ENCODE measurements at regions not wholly inside any gene's neighbourhood (a gene's known extent, or its start where the extent isn't known, plus 50 kb on each side); places are given as distances from the start of the nearest gene placed in this dataset.

- POLR2A ChIA-PET = no interaction called here
- FAIRE-seq (no peak), ATAC-seq (no peak), DNase-seq (ENCODE audit: low read depth, low spot score) (no peak)
- BruUV-seq (replicated peaks) = no TSS peak
- no peaks in the 10 kb centered on the region for H3K27me3 ChIP-seq (replicated peaks in 1 of 2; ENCODE audit: control insufficient read depth in 2 of 2, insufficient read depth in 2 of 2, low read length in 1 of 2)
- no peak overlapping the region for H3K27ac ChIP-seq (ENCODE audit: control insufficient read depth, insufficient read depth)
- no peak overlapping the region for H2AFZ ChIP-seq (ENCODE audit: control insufficient read depth, low read depth, low read length)
- 19% methylated on average over 3 of the region's 3 CpGs for WGBS (ENCODE audit: insufficient coverage, insufficient replicate concordance, low lambda C conversion rate, missing lambda C conversion rate)
- no peaks in the 10 kb centered on the region for H3K4me1 ChIP-seq (ENCODE audit: control insufficient read depth, insufficient read depth, low read length)
- RAD21 ChIA-PET (ENCODE audit: unreplicated experiment) = interaction anchor here (0.8 to 1.1 kb wide), 3 partner anchors 17 to 147 kb away, joined by 3 read pairs; no protein-coding TSS in a partner anchor
- SMC1A ChIA-PET (ENCODE audit: uncharacterized antibody, unreplicated experiment) = interaction anchor here (0.5 to 2.1 kb wide), 15 partner anchors 8 to 329 kb away, joined by 3 to 14 read pairs (median 4); no protein-coding TSS in a partner anchor
- no peak overlapping the region for H3K4me2 ChIP-seq (ENCODE audit: control insufficient read depth, insufficient read depth)
- no peaks in the 10 kb centered on the region for H3K79me2 ChIP-seq (ENCODE audit: control insufficient read depth, insufficient read depth, low read length)
- CTCF ChIA-PET = interaction anchor here (0.7 to 1.9 kb wide), 4 partner anchors 11 to 47 kb away, joined by 3 to 4 read pairs (median 3); no protein-coding TSS in a partner anchor
- in situ Hi-C loops (cut with MboI) = no loop called here
- no peaks in the 10 kb centered on the region for H3K36me3 ChIP-seq (ENCODE audit: control insufficient read depth in 2 of 2, insufficient read depth in 2 of 2, low read length in 1 of 2)
- no peak overlapping the region for H3K9ac ChIP-seq (ENCODE audit: control insufficient read depth, insufficient read depth, low read length)
- H3K4me3 ChIP-seq = no peak overlapping the region
- TF ChIP-seq KLF5 (IDR thresholded peaks at IDR 0.05; ENCODE audit: partially characterized antibody) = no peak
- TF ChIP-seq ASH2L (IDR thresholded peaks at IDR 0.05; ENCODE audit: borderline replicate concordance, low read depth) = no peak
- TF ChIP-seq ZNF24 (IDR thresholded peaks at IDR 0.05) = no peak
- TF ChIP-seq NFYA (IDR thresholded peaks at IDR 0.05; ENCODE audit: borderline replicate concordance, low read depth, low read length) = no peak
- no peak for TF ChIP-seq RAD51 (IDR thresholded peaks at IDR 0.05)
- TF ChIP-seq EGR1 (IDR thresholded peaks at IDR 0.05; ENCODE audit: borderline replicate concordance in 1 of 2, low read depth in 2 of 2, low read length in 2 of 2) = no peak
- no peak for TF ChIP-seq POLR2AphosphoS2 (IDR thresholded peaks at IDR 0.05; ENCODE audit: low read depth, low read length)
- no peak for TF ChIP-seq ZBED1 (IDR thresholded peaks at IDR 0.05; ENCODE audit: borderline replicate concordance)
- TF ChIP-seq SRF (IDR thresholded peaks at IDR 0.05; ENCODE audit: low read depth in 2 of 2, low read length in 2 of 2) = no peak
- no peak for TF ChIP-seq SREBF2 (IDR thresholded peaks at IDR 0.05; ENCODE audit: low read length)
- no peak for TF ChIP-seq POU2F2 (IDR thresholded peaks at IDR 0.05; ENCODE audit: borderline replicate concordance, low read depth, low read length)
- TF ChIP-seq SPI1 (IDR thresholded peaks at IDR 0.05; ENCODE audit: borderline replicate concordance, insufficient read depth, low read depth, low read length) = no peak
- intact Hi-C loops (cut with micrococcal nuclease; ENCODE audit: unreplicated experiment) = no loop called here
- H3K9me3 ChIP-seq (replicated peaks; ENCODE audit: control insufficient read depth, insufficient read depth, low read length) = no peaks in the 10 kb centered on the region
- H4K20me1 ChIP-seq (ENCODE audit: control insufficient read depth, insufficient read depth) = no peaks in the 10 kb centered on the region
Observed at GRCh38 chr2:215601526-215601925, 165.7 kb upstream of the FN1 start.
